ENCODE measurements at regions not wholly inside any gene's neighbourhood (a gene's known extent, or its start where the extent isn't known, plus 50 kb on each side); places are given as distances from the start of the nearest gene placed in this dataset.
A peak's percentile ranks its signal among the peaks of the same experiment; 100 is the strongest.

DNA sequence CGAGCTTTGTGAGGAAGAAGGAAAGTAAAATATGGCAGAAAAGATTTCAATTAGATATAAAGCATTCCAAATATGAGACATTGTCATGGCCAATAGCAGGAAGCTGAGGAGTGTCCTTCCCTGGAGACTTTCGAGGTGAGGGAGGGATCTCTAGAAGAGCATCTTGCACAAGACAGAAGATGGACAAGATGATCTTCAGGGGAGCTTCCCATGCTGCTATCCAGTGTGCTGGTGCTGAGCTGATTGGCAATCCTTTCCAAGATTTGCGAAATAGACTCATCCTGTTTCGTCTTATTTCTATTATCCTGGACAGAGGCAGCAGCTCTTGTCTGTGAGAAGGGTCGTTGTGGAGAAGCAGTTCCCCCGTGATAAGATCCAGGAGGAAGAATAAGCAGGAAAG is 342.0 kb upstream of the CAMK1G start:
- no peak for ATAC-seq

DNA sequence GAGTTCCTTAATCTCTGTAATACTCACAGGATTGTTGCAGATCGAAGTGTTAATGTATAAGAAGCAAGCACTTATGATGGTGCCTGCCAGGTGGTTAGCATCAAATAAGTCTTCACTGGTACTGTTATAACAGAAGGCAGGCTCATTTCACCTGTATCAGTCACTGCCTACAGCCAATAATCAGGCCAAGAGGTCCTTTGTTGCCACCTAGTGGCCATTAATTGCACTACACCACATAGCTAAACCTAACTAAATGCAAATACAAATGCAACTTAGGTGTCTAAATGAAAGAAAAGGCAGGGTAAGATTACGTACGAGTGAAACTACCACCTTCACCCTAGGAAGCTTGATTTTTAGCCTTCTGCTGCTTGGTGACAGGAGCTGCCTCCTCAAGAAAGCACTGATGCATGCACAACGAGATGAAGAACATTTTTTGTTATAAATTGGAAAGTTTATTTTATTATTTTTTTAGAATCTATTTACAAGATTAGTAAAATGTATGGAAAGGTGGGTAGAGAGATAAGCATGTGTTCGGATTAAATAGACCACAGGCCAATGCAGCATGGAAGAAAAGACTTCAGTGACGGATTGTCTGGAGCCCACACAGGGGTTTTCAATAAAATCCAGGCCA is 334.8 kb upstream of the CAMK1G start:
- ATAC-seq = peak; percentile 94

DNA sequence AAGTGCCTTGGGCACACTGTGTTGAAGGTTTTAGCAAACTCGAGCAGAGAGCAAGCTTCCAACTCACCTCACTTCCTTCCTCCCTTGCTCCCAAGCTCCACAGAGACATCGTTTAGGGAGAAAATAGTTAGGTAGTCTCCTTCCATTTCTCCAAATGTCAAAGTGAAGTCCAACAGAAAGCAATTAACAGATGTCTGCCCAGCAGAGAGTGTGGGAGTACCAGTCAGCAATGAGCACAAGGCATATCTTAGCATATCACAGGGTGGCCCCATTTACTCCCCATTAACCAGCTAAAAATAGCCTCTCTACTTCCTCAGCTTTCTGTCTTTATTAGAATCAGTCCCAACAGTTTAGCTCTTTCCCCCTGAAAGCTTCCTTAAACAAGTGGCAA is 334.2 kb upstream of the CAMK1G start:
- no peak for ATAC-seq

DNA sequence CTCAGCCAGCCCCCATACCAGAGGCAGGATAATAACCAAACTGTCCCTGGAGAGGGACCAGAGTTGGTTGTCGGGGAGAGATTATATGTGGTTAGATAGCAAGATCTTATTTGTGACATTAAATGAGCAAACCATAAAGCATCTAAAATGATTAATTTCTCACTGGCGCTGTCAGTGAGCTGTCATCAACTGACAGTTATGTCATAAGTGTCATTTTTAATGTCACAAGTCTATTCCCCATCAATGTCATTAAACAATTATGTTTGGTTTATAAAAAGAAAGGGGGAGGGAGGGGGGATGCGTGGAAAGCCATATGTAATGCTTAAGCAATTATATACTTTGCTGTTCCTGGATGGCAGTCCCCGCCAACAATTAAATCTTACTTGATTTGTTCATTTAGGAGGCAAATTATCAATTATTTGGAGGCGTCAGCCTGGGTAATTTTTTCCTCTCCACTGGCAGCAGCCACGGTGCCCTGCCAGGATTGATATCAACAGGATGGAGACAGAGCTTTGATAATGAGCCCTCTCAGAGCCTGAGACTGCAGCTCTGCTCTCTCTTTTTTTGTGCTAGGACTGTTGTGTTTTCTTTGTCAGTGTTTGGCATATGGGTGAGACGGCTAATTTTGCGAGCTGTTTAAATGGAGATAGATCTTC is 333.6 kb upstream of the CAMK1G start:
- ATAC-seq = no peak

DNA sequence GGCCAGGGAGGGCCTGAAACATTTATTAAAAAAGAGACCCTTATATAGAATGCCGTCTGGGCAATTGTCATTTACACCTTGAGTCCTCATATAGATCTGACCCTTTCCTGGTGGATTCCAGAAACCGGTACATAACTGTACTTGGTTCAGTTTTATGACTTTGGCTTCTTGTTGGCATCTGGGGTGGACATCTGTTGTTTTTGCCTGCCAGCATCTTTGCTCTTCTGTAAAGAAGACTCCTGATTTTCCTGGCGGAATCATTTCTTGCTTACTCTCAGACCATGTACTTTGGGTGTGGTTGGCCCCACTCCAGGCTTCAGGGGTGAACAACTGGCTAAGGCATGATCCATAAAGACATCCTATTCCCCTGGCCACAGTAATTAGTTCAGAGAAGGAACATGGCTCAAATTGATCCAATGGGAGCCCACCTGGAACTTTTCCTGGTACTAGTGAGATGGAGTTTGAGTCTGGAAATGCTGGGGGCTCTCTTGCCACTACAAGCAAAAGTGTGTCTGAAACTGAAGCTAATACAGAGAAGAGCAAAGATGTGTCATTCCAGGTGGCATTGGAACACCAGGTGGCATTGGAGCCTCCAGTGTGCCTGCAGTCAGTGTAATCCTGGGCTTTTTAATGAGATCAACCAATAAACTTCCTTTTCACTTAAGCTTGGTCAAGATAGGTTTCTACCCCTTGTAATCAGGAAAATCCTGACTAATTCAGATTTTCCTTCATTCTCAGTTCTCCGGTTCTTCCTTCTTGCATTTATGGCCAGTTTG is 332.5 kb upstream of the CAMK1G start:
- ATAC-seq = no peak

DNA sequence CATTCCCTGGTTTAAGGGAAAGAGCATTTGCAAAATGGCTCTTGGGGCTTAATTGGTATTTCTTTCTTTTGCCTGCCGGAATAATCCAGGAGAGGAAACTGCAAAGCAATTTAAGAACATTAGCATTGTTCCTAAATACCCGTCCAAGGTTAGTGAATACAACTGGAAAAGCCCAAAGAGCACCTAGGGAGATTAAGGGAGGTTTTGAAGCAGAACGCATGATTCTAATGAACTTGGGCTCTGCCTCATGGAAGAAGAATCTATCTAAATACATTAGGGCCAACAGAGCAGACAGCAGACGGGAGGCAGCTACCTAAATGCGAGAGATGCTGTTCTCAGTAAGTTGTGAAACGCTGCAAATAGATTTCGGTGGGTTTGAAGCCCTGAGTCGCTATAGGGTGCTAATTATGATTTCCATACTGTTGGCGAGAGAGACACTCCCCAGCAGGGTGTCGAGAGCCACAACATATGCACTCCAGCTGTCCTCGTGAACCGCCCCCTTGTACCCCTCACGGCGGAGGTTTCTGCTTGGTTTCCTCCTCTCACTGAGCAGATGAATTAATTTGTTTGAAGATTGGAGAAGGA is 326.7 kb upstream of the CAMK1G start:
- no peak for ATAC-seq

DNA sequence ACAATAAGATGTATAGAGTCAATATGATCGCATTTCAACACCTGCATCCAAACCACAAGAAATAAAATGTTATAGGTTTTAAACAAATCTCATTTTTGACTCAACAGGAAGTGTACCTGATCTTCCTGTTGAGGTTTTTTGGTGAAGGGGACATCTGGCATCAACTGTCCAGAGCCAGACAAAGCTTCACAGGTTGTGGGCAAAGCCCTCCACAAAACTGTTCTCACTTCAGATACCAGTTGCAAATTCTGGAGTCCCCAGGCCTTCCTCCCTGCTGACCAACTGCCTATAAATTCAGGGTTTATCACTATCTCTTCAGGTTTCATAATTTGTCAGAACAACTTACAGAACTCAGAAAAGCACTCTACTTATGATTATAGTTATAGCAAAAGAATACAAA is 326.1 kb upstream of the CAMK1G start:
- no peak for ATAC-seq

DNA sequence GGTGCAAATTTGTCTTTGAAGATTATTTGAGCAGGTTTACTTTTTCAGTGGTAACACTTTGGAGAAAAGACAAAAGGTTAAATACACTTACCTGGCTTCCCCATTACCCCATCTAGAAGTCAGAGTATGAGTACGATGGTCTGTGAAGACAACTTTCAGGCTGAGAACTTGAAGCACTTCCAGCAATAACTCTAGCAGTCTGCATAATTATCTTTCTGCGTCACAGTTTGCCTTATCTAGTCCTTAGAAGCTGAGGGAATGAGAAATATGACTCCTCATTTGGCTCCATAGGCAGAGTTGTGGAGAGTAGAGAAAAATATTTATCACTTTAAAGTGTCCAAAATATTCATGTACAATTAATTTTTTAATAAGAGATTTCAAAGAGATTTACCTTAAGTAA is 323.4 kb upstream of the CAMK1G start:
- no peak for ATAC-seq

DNA sequence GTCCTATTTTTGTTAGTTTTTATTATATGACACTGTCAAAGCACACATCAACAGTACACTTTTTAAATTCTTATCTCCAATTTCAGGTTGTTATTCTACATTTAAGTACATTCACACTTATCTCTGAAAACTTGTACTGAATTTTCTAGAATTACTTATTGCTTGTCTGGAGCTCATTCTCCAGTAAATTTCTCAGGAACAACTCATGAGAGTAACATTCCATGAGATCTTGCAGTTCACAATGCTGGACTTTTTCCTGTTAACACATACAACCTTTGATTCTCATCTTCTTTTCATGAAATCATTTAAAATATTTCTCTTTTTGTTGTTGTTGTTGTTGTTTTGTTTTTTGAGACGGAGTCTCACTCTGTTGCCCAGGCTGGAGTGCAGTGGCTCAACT is 320.9 kb upstream of the CAMK1G start:
- ATAC-seq = no peak

DNA sequence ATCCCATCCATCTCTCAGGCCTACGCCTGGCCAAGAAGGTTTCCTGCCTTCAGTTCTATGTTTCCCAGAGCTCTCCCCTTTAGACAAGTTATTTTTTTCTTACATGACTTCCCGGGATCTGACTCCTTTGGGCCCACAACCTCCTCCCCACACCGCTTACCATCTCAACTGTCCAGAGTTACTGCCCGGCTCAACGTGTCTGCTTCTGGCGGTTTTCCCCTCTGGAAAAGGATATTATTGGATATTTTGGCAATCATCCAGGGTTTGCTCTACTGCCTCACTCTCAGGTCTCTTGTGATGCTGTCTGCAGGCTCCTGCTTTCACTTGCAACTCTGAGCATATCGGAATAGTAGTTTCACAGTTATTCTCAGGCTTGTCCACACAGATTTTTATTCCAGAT is 318.2 kb upstream of the CAMK1G start:
- ATAC-seq = no peak

DNA sequence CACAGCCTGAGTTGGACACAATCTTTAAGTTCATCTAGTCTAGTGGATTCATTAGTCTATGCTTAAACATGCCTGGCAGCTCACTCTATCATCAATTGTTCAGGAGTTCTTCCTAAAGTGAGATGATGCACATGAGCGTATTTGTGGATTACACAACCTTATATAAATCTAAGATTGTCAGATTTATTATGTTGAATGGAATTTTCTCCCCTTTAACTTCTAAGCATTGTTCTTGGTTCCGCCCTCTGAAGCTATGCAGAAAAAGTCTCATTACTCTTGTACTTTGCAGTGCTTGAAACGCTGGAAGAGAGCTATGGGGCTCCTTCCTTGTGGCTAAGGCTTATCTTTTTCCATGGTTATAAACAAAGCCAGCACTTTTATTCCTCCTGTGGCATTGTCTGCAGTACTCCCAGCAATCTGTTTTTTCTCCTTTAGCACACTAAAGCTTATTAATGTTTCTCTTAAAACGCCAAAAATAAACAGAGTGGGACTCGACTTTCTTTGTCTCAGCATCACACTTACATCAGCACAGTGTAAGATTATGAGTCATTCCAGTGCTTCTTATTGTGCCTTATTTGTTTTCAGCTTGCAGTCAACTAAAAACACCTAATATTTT is 316.8 kb upstream of the CAMK1G start:
- ATAC-seq = peak; percentile 66

DNA sequence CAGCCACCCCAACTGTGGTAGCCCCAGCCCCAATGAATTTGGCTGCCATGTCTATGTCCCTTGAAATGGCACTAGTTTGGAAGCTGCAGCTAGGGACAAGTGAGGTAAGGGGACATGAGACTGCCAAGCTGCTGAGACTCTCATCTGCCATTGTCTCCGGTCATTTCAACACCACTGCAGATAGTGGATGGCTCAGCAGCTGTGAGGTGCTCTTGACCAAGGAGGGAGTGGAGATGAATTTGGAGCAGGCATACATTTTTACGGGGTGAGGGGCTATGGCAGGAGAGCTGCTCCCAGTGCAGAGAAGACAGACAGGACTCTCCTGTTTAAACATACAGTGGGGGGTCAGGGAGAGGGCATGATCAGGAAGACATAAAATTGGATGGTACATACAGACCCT is 315.5 kb upstream of the CAMK1G start:
- no peak for ATAC-seq

DNA sequence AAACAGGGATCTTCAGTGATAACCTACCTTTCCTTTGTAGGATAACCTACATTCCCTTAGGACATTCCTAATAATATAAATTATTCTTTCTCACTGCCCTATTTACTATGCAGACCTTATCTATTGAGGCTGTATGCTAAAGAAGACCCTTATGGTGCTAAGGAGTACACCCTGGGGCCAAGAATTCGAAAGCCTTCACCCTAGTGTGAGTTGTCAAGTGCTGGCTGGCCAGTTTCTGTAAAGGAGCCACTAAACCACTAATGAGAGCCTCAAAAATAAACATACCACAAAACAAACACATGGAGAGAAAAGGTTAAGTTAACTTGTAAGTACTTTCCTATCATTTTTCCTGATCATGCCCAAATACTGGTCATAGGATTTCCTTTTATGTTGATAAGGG is 315.0 kb upstream of the CAMK1G start:
- no peak for ATAC-seq

DNA sequence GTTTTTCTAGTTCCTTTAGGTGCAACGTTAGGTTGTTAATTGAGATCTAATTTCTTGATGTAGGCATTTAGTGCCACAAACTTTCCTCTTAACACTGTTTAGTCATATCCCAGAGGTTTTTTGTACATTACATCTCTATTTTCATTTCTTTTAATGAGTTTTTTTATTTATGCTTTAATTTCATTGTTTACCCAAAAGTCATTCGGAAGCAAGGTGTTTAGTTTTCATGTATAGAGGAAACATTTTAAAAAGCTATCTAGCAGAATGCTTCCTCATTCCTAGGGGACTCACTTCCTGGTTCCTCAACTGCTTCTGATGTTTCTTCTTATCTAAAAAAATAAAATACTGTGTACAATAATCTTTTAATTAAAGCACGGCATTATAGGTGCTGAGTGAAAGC is 307.2 kb upstream of the CAMK1G start:
- no peak for ATAC-seq

DNA sequence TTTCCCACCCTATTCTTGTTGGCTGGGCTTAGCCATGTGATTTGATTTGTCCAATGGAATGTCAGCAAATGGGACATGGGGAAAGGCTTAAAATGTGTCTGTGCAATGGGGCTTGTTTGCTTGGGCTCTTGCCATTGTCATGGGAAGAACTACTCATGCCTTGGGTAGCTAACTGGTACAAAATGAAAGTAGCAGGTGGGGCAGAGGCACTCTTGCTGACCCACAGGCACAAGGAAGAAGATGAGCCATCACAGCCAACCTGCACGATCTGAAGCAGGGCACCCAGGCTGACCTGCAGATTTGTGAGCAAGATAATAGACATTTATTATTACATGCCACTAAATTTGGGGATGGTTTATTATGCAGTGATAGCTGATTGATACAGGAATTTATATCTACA is 305.9 kb upstream of the CAMK1G start:
- no peak for ATAC-seq

DNA sequence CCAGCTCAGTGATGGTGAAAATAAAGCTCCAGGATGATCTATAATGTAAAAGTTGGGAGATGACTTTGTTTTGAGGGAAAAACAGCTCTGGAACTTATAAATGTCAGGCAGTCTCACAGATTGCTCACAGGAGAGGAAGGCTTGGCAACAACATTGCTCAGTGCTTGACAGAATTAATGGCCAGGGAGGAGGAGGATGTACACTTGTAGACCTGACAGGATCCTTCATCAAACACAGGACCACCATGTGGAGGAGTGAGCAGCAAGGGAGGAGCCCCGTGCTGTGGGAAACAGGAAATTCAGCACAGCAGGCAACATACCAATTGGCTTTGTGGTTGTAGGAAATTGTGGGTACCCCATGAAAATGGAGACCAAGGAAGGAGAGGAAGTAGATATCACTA is 291.8 kb upstream of the CAMK1G start:
- no peak for ATAC-seq

DNA sequence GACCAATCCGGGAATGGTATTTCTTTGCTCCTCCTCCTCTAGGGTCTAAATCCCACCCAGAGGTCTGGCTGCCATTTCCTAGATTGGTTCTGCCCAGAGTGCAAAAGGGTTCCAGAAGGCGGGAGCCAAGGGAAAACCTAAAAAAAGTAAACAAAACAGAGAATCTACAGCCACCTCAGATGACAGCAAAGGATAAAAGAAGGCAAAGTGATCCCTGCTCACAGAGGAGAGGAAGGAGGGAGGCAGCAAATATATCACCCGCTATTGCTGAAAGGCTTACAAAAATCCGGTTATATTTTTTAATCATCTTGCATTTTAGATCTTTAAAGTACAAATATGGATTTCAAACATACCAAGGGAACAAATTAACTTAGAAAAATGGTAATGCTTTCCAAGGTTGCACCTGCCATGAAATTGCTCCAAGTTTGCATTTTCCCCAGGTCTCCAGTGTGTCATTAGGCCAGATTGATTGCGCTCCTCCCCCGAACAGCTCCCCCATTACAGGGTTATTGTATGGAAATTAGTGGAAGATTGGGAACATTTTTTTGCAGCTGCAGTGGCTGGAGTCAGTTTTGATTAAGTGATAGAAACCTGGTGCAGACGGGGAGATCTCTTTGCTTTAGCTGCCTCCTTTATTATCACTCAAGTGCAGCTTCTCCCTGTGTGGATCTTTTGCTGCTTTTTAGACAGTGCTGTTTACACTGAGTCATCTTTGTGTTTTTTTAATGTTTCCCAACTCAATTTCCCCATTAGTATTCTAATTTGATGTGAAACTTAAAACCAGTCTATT is 280.5 kb upstream of the CAMK1G start:
- ATAC-seq = no peak

DNA sequence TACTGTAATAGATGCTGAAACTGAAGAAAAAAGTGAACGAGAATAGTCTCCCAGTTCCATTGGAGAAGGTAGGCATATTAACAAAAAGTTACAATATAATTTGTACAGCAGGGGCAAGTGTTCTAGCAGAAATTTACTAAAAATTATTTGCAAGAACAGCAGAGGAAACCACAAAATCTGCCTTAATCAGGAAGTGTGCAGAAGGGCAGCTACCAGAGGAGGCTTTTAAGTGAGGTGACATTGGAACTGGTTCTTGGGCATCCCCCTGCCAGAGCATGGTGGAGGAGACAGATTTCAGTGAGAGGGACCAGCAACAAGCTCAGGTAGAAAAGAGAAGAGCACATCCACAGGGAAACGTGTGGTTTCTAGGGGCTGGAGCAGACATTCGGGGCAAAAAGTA is 279.3 kb upstream of the CAMK1G start:
- ATAC-seq = no peak

DNA sequence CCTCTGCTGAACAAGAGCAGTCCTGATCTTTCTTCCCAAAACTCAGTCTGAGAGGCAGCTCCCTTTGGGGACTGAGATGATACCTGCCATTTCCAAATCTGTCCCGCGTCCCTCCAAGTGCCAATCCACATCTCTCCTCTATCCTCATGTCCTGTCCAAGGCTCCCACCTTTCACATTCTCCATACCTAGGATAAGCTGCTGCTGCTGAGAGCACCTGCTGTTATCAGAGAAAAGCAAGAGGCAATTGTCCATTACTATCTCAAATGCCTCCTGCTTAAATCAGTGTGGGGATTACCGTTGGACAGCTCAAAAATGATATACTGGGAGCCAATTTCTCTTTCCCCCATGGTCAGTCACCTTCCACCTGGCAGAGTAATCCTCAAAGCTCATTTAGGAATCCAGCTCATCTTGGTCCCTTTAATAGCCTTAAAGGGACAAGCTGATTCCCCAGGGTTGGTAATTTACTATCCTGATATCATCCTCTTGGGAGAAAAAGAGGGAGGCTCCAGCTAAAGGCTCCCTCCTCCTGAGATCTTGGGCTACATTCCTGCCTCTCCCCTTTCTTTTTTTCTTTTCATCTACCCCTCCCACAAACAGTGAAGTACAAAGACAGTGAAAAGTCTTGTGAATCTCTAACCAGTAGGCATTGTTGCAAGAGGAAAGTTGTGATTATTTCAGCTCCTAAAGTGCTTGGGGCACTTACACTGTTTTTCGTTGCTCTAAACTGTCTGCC is 278.1 kb upstream of the CAMK1G start:
- ATAC-seq = no peak

DNA sequence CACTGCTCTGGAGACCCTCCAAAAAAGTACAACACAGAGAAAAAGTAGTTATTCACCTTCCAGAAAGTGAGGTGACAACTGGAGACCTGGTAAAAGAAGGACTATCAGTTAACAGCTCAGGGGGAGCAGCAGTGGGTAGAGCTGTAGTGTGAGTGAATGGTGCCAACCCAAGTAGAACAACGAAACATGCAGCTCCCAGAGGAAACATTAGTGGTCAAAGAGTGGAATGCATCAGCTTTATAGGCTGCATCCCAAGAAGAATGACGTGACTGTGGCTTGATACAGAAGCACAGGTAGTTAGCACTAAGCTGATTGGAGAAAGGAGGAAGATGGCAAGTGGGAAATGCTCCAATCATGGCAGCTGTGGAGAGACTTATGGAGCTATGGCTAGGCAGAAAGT is 275.7 kb upstream of the CAMK1G start:
- no peak for ATAC-seq

DNA sequence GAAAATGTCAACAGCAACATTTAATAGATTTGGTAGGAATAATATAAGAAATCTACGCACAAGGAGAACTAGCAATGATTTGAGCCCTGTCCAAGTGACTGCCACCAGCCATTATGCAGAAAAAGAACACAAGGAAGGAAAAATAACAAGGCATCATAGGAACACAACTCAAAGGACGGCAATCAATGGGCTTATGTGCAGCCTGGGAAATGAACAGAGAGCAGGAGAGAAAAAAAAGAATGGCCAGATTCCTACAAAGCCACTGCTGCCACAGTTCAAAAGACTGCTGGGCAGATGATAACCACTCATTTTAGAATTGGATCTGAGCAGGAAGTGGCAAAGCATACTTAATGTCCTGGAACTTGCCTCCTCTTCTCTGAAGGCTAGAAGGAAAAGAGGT is 274.3 kb upstream of the CAMK1G start:
- ATAC-seq = no peak

DNA sequence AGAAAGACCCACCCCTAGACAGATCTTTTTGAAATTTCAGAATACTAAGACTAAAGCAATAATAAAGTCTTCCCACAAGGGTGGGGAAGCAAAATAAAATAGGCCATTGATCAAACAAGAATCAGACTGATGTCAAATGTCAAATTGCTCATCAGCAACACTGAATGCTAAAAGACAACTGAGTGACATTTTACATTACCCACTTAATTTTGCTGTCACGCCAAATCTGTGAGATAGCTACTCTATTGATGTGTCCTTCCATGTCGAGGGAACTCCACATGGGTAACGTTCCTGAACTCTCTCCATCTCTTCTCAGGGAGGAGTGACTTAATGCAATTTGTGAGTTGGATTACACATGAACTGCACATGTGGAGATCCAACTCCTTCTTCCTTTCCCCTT is 271.7 kb upstream of the CAMK1G start:
- no peak for ATAC-seq

All from esophagus mucosa (tissue), 1 donor.